Activated CD4-positive, alpha-beta T cell treated with anti-CD3 and anti-CD28 coated beads for 48 hours (primary cell): ENCODE measurements at regions not wholly inside any gene's neighbourhood (a gene's known extent, or its start where the extent isn't known, plus 50 kb on each side); places are given as distances from the start of the nearest gene placed in this dataset.

Experiments used
- DNase-seq: peaks from one replicate; pipeline ENCODE4 v3.0.0-alpha.2; 2020

DNA sequence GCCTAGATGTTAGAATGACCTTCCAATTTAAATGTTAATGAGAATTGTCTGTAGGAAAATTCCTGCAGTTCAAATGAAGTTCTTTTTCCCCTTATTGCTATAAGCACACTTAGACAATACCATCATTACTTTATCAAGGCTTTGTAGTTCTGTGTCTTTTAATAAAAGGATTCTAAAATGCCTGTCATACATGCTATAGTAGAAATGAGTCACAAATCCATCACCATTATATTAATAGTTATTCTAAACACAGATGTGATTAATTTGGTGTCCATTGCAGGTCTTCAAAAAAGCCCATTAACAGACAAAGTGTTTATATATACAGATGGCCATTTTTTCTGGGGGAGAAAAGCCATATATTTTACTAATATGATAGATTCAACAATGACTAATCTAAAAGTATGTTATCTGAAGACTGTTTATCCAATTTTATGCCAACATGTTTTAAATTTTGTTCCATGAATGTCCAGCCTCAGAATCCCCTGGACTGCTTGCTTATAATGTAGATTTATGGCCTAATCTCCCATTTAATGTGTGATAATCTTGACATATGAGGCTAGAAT is 1678.3 kb upstream of the PCDH20 start:
- no peak for DNase-seq

DNA sequence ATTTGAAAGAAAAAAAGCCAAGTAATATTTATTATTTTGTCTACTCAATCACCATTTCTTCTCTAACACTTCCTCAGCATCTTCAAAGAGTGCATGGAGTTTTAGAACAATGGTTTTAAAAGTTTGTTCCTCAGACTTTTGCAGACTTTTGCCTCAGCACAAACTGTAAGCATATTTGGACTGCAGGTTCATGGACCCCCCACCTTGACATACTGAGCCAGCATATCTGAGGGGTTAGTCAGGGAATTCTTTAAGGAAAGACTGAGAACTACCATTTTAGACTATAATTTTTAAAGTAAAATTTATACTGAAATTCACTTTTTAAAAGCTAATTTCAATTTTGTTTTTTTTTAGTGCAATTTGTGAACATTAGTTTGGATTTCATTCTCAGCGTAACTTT is 1676.8 kb upstream of the PCDH20 start:
- no peak for DNase-seq

DNA sequence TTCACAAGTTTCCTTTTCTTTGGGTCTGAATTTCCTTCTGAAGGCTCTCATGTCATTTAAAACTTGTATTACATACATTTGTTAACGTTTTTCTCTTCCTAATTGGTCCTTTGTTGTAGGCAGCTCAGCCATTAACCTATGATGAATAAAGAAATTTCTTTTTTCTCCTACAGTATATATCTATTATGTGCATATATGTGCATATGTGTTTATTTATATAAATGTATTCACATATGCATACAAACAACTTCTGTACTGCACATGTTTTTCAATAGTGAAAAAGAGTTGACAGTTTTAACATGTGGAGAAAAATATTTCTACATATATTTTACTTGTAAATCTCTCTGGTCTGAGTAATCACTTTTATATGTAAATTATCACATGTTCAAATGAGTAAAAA is 1674.9 kb upstream of the PCDH20 start:
- DNase-seq, result no peak

DNA sequence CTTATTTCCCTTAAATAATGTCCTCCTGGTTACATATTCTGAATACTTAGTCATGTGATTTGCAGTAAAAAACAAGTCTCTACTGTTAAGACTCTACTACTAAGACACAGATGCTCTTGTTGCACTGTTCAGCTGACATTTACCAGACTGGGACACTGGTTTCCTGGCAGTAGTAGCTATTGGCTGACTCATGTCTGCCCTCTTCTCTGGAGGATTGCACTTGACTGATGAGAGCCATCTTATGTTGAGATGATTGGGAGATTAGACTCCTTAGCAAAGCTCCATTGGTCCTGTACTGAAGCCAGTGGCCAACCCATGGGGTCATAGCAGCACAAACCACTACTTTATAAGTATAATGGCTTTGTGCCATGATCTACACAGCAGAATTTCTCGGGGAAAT is 1672.6 kb upstream of the PCDH20 start:
- DNase-seq, result no peak

DNA sequence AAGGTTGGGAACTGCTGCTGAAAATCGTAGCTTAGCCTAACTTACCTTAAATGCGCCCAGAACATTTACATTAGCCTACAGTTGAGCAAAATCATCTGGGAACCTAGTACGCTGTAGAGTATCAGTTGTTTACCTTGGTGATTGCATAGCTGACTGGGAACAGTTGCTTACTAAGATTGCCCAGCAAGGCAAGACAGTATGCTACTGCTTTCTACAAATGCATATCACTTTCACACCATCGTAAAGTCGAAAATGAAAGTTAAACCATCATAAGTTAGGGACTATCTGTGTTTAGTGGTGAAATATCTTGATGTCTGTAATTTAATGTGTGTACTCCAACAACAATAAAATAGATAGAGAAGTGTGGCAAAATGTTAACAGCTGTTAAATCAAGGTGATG is 1670.6 kb upstream of the PCDH20 start:
- DNase-seq, result no peak

DNA sequence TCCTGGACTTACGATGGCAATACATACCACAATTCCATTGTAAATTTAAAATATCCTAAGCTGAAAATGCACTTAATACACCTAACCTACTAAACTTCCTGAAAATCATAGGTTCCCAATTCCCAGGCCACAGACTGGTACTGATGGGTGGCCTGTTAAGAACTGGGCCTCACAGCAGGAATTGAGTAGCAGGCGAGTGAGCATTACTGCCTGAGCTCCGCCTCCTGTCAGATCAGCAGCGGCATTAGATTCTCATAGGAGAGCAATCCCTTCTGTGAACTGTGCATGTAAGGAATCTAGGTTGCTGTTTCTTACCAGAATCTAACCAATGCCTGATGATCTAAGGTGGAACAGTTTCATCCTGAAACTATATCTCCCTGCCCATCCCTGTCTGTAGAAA is 1670.2 kb upstream of the PCDH20 start:
- DNase-seq, result no peak

DNA sequence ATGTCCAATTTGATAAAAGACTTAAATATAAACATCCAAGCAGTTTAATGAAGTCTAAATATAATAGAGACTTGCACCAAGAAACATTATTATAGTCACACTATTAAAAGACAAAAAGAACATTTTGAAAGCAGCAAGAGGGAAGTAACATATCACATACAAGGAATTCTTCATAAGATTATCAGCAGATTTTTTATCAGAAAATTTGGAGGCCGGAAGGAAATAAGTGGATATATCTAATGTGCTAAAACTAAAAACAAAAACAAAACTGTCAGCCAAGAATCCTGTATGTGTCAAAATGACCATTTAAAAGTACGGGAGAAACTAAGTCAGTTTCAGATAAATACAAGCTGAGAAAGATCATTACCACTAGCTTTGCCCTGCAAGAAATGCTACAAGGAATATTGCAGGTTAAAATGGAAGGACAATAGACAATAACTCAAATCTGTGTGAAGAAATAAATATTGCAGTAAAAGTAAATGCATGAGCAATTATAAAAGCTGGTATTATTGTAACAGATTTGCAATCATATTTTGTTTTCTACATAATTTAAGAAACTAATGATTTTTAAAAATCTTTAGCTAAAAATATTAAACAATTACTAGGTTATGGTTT is 1665.9 kb upstream of the PCDH20 start:
- no peak for DNase-seq

DNA sequence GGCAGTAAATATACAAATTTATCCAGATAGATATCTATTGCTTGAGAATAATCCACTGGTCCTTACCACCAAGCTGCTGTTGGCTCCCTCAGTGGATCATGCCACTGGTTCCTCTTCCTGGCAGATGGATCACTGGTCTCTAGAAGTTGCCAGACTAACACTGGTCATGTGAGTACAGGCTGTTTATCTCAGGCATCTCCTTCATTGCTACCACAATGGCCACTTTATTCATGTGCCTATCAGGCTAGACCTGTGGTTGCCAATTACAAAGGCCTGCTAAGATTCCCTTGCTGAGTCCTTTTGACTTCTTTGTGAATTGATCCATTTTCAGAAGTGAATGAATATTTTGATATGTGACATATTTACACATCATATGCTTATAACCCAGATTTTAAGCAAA is 1659.5 kb upstream of the PCDH20 start:
- no peak for DNase-seq

DNA sequence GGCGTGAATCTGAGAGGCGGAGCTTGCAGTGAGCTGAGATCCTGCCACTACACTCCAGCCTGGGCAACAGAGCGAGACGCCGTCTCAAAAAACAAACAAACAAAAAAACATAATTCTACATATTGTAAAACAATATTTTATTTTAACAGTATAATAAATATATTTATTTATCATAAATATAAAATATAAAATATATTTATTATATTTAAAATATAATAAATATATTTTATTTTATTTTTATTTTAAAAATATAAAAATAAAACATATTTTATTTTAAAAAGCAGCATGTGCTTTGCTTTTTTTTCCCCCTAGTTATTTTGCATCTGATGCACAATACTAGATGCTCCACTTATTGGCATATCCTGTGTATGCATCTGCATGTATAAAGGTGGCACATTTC is 1634.6 kb upstream of the PCDH20 start:
- DNase-seq, result no peak

DNA sequence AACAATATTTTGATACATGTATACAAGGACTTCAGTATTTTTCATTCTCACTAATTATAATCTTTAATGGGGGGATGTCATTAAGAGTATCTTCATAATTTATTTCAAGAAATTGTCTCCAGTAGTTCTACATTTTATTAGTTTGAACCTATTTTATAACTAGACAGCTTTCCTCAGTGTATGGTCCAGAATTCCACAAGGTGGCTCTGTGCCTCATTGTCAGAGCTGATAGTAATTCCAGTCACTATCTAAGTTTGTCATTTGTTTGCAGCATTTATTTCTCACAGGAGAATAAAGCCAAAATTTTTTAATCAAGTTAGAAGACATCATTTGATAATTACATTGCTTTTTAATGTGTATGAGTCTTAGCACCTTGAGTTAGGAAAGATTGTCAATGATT is 1633.0 kb upstream of the PCDH20 start:
- no peak for DNase-seq

DNA sequence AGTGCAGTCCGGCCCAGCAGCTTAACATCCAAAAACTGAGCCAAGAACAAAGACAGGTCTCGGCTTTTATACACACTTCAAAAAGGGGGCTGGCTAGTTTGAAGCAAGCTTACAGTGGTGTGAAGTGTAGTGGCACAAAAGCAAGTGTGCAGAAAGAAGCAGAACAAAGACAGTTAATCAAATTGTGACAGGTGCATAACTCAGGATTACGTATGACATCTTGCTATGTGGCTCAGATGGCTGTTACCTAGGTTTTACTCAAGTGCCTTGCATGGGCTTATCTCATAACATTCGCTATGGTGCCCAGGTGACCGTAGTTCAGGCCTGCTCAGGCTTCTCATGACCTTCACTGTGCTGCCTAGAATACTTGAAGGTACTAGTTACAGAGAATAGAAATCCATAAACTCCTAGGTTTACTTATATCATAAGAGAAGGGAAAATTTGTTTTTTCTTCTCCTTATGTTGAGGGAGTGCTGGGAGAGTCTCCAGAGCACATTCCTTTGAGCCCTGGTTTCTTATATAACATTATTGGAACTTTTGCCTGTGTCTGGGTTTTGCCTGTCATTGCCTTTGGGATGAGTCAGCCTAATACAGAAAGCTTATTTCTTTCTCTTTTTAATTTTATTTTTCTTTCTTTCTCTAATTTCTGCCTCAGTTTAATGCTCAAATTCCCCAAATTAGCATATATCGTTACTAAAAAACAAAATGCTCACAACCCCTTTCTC is 1629.1 kb upstream of the PCDH20 start:
- no peak for DNase-seq

DNA sequence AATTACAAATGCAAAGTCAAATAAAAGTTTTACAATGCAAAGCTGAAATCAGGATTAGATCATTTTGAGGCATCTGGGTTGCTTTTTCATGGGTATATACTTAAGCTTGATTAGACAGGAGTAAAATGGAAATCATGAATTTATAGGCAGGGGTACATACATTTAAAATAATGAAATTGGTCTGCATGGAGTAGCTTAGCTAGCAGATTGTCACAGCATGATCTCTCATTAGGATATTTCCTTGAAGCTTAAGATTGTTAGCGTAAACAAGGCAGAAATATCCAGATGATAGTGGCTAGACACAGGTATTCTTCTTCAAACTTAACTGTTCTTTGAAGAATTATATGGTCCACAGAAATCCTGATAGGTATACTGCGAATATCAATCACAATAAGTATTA is 1627.0 kb upstream of the PCDH20 start:
- DNase-seq, result no peak

DNA sequence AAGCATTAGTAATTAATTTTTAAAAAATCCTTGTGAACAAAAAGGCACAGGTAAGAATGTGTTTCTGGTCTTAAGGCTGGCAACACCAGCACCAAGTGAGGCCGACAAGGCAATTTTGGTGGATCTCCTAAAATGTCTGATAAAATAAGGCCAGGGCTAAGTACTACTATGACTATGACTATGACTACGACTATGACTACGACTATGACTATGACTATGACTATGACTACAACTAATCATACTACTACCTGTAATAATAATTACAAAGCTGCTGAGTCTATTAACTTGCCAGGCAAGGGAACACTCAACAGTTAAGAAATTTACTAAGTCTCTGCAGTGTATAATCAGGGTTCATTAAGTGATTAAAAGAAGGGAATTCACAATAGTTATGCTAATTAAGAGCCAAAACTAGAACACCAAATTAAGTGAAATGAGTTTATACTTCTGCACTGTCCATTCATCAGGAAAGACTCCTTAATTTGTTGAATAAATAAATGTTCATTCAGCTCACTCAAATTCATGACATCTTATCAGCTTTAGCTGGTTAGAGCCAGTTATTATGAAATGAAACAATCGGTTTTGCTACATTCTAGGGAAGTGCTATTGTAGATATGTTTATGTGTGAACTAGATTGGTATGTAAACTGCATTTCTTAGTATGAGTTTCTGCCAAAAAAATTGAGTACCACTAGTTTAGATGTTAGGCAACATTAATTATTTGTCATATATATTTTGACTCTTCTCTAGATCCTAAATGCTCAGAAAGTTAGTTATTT is 1626.2 kb upstream of the PCDH20 start:
- DNase-seq, result no peak

DNA sequence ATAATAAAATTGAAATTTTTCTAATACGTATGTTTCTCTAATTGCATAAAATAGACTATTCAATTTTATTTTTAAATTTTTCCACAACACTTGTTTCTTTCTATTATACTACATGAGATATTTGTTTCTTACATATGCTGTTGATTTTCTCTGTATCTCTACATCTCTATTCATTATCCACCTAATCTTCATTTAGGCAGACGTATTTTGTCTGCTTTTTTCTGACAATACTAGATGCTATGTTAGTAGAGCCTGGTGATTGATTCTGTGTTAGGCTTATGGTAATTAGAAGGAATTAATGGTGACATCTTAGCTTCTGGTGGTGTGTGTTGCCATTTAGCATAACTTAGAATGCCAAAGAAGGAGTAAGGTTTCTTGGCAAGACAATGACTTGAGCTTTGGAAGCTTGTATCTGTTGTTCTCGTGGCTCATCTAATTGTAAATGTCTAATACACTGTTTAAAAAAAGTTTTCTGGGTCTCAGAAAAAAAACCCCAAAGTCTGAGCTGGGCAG is 1610.7 kb upstream of the PCDH20 start:
- DNase-seq, result no peak

DNA sequence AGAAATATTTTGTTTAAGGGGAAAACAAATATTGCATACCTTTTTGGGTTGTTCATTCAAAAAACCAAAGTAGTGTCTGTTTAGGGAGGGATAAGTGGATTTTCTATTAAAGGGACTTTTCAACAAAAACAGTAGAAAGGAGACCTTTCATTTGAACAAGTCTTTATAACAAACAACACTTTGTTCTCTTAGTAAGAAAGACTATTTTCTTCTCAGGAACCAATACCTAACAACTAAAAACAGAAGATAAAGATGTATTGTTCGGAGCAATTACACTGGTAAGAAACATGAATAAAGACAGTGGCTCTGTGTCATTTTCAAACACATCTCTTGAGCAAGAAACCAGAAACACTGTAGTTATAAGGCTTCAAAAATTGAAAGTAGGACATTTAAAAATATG is 1610.1 kb upstream of the PCDH20 start:
- DNase-seq, result no peak

DNA sequence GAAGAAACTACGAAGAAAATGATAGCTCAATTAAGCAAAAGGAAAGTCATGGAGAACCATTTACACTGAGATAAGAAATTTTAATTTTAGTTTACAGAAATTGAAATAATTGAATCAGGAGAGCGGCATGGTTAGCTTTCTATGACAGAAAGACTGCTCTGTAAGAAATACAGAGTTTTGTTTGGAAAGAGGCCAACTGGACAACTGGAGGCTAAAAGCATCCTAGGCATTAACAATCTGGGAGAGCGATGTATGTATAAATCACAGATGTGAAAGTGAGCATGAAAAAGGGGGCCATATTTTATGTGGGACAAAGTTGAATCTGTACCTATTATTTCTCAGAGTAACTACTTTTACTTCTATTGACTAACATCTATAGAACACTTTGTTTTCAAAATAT is 1608.8 kb upstream of the PCDH20 start:
- DNase-seq, result no peak

DNA sequence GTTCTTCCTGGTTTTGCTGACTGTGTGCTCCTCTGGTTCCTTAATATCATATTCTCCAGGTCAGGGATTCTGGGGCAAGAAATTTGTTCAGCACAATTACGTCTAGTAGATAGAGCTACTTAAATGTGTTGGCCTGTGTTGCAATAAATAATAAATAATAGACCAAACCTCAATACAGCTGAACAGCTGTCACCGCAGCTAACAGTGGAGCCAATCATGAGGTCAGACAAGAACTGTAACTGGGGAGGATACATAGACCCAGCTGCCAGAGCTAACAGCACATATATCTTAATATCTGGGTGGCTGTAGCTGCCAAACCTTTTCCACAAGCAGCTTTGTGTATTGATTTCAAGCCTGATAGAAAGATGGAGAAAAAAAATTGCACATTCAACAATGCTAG is 1596.3 kb upstream of the PCDH20 start:
- no peak for DNase-seq

DNA sequence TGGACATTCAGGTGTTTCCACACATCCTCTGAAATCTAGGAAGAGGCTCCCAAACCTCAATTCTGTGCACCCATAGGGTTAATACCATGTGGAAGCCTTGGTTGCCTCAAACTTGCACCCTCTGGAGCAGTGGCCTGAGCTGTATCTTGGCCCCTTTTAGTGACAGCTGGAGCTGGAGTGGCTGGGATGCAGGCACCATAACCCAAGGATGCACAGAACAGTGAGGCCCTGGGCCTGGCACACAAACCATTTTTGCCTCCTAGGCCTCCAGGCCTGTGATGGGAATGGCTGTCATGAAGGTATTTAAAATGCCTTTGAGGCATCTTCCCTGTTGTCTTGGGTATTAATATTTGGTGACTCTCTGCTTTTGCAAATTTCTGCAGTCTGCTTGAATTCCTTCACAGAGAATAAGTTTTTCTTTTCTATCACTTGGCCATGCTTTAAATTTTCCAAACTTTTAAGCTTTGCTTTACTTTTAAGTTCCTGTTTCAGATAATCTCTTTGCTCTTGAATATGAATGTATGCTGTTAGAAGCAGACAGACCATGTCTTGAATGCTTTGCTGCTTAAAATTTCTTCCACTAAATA is 1594.5 kb upstream of the PCDH20 start:
- no peak for DNase-seq

DNA sequence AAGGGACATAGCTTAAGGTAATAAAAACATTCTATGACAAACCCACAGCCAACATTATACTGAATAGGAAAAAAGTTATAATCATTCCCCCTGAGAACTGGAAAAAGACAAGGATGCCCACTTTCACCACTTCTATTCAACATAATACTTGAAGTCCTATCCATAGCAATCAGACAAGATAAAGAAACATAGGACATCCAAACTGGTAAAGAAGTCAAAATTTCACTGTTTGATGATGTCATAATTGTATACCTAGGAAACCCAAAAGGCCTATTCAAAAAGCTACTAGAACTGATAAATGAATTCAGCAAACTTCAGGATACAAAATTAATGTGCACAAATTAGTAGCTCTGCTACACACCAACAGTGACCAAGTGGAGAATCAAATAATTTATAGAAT is 1590.0 kb upstream of the PCDH20 start:
- no peak for DNase-seq

DNA sequence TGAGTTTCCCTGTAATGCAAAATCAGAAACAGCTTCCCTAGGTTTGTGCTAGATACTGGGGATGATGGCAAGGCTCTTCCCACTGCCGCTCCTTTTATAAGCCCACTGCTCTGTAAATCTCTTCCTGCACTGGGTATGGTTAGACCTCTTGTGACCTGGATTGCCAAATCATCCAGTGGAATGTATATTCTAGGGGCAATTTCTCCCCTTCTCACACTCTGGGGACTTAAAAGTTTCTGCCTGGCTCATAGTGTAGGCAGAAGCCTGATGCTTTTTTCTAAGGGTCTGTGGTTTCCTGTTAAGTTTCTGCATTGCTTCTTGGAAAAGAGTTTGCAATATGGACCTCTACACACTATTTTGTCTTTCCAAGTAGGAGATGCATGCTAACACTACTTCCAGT is 1582.0 kb upstream of the PCDH20 start:
- DNase-seq, result no peak

DNA sequence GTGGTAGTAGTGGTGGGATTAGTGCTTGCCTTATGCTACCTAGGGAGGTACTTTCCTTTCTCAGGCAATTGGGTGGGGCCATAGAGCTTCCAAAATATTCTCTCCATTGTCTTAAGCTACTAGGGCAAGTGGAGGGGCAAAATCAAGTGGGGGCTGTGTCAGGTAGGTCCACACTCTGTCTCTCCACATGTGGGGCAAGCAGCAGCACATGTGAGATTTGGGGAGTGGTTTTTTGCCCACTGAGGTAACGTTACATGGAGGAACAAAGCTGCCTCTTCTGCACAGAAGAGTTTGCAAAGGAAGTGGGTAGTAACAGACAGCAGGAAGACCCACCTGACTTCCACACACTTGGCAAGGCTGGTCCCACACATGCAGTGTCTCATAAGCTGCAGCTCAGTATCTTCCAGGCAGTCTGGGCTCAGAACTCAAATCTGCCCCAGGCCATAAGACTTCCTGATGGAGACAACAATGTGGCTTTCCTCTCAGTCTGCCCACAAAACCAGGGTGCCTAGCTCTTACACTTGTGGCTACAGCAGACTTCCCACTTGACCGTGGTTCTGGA is 1581.5 kb upstream of the PCDH20 start:
- DNase-seq, result no peak

DNA sequence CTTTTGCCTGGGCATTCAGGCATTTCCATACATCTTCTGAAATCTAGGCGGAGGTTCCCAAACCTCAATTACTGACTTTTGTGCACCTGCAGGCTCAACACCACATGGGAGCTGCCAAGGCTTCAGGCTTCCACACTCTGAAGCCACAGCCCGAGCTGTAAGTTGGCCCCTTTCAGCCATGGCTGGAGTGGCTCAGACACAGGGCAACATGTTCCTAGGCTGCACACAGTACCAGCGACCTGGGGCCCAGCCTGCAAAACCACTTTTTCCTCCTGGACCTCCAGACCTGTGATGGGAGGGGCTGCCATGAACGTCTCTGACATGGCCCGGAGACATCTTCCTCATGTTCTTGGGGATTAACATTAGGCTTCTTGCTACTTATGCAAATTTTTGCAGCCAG is 1558.2 kb upstream of the PCDH20 start:
- DNase-seq, result no peak

DNA sequence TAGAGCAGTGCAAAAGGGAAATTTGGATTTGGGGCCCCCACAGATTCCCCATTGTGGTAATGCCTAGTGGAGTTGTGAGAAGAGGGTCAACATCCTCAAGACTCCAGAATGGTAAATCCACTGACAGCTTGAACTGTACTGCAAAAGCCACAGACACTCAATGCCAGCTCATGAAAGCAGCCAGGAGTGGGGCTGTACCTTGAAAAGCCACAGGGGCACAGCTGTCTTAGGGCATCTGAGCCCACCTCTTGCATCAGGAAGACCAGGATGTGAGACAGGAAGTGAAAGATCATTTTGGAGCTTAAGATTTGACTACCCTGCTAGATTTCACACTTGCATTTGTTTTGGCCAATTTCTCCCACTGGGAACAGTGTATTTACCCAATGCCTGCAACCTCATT is 1548.9 kb upstream of the PCDH20 start:
- DNase-seq, result no peak
